ENCODE measurements at regions not wholly inside any gene's neighbourhood (a gene's known extent, or its start where the extent isn't known, plus 50 kb on each side); places are given as distances from the start of the nearest gene placed in this dataset.

DNA sequence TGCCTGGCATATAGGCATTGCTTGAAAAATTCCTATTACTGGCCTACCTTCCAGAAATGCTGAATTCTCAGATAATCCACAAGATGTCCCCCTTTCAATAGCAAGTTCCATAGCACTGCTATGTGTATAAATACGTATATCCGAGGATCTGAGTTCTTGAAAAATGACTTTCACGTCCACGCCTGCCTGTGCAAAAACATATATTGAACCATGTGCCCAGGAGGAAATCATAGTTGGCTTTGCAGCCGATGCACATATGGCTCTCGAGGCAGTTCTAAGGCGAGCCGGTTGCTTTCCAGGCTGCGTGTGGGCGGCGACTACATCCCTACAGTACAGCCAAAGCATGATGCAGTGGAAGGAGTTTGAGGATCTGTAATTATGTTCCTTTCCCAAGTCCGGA, 55.4 kb upstream of the ESX1 start:
- no TSS peak for BruUV-seq (replicated peaks)

More for the DNA sequence above, 55.4 kb upstream of the ESX1 start:
- H3K56ac ChIP-seq (ENCODE audit: extremely low read depth, insufficient read depth, low read length): no peak overlapping the region
- ATAC-seq (ENCODE audit: low read depth) (peak; percentile 82), DNase-seq (peak; percentile 47)
- CTCF ChIA-PET: interaction anchor here (1.1 kb wide), 1 partner anchor 34 kb away, joined by 3 read pairs; no protein-coding TSS in a partner anchor
- H3K9ac ChIP-seq (ENCODE audit: low read depth, low read length): no peak overlapping the region
- H3K4me2 ChIP-seq (ENCODE audit: low read depth, low read length): peak overlapping the region; percentile 92
- no peak overlapping the region for H4K5ac ChIP-seq (ENCODE audit: low read depth, low read length)
- H3K18ac ChIP-seq (ENCODE audit: low read depth, low read length): no peak overlapping the region
- H2BK5ac ChIP-seq (ENCODE audit: low read depth, low read length, poor library complexity, severe bottlenecking): no peak overlapping the region
- no peaks in the 10 kb centered on the region for H3K9me1 ChIP-seq (ENCODE audit: insufficient read depth, low read length)
- no peaks in the 10 kb centered on the region for H3K9me3 ChIP-seq (ENCODE audit: control insufficient read depth, insufficient read depth, low read length)
- POLR2A ChIA-PET (ENCODE audit: unreplicated experiment): no interaction called here
- H2BK120ac ChIP-seq (ENCODE audit: low read depth, low read length): peak overlapping the region; percentile 59
- no peak overlapping the region for H2AK5ac ChIP-seq (ENCODE audit: low read depth, low read length)
- H4K20me1 ChIP-seq (ENCODE audit: insufficient read depth, low read length): no peaks in the 10 kb centered on the region
- H2BK20ac ChIP-seq (ENCODE audit: low read depth, low read length): 0 out of 2 replicates have a peak overlapping the region, but pooled peaks have one; percentile 52
- dilution Hi-C loops (cut with HindIII; ENCODE audit: low sequenced_read_pairs, unreplicated experiment) (no loop called here), in situ Hi-C loops (cut with MboI; ENCODE audit: low sequenced_read_pairs) (no loop called here), intact Hi-C loops (cut with micrococcal nuclease) (loop anchor here (1.0 kb wide), 1 partner anchor 33 kb away; no protein-coding TSS in a partner anchor)
- 0 out of 2 replicates have a peak overlapping the region, but pooled peaks have one; percentile 3 for H3K4ac ChIP-seq (ENCODE audit: low read depth, low read length)
- H3K4me3 ChIP-seq (ENCODE audit: insufficient read depth, low read depth, low read length): peak overlapping the region; percentile 35
- no peak overlapping the region for H2BK15ac ChIP-seq (ENCODE audit: low read depth, low read length)
- peak overlapping the region; percentile 3 for H2AK9ac ChIP-seq (replicated peaks; ENCODE audit: low read depth, low read length, poor library complexity)
- H3K79me1 ChIP-seq (ENCODE audit: low read depth in 1 of 2, low read length in 2 of 2): no peaks in the 10 kb centered on the region
- H3K14ac ChIP-seq (replicated peaks; ENCODE audit: low read depth, low read length): 0 out of 2 replicates have a peak overlapping the region, but pooled peaks have one; percentile 27
- H3K23ac ChIP-seq (ENCODE audit: low read depth, low read length): no peak overlapping the region
- H3K27ac ChIP-seq (ENCODE audit: insufficient read depth, low read length): no peak overlapping the region
- TF ChIP-seq MAZ (IDR thresholded peaks at IDR 0.05; ENCODE audit: borderline replicate concordance, low read depth, low read length): no peak
- no peak for TF ChIP-seq POLR2A (IDR thresholded peaks at IDR 0.05; ENCODE audit: low read depth, low read length)
- TF ChIP-seq FOS (IDR thresholded peaks at IDR 0.05; ENCODE audit: low read depth, low read length): no peak
- TF ChIP-seq SMC3 (IDR thresholded peaks at IDR 0.05; ENCODE audit: low read depth, low read length): peak; percentile 43
- TF ChIP-seq BHLHE40 (IDR thresholded peaks at IDR 0.05; ENCODE audit: low read depth, low read length): no peak
- no peak for TF ChIP-seq MXI1 (IDR thresholded peaks at IDR 0.05; ENCODE audit: borderline replicate concordance, low read depth, low read length)
- TF ChIP-seq NFE2L2 (IDR thresholded peaks at IDR 0.05; ENCODE audit: low read depth, low read length): no peak
- no peak for TF ChIP-seq RFX5 (IDR thresholded peaks at IDR 0.05; ENCODE audit: low read depth, low read length)
- TF ChIP-seq, protein P1, sequence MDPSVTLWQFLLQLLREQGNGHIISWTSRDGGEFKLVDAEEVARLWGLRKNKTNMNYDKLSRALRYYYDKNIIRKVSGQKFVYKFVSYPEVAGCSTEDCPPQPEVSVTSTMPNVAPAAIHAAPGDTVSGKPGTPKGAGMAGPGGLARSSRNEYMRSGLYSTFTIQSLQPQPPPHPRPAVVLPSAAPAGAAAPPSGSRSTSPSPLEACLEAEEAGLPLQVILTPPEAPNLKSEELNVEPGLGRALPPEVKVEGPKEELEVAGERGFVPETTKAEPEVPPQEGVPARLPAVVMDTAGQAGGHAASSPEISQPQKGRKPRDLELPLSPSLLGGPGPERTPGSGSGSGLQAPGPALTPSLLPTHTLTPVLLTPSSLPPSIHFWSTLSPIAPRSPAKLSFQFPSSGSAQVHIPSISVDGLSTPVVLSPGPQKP (IDR thresholded peaks at IDR 0.05; ENCODE audit: borderline replicate concordance, low read depth, low read length): no peak
- no peak for TF ChIP-seq CEBPB (IDR thresholded peaks at IDR 0.05; ENCODE audit: low read depth, low read length)
- TF ChIP-seq, protein P2, sequence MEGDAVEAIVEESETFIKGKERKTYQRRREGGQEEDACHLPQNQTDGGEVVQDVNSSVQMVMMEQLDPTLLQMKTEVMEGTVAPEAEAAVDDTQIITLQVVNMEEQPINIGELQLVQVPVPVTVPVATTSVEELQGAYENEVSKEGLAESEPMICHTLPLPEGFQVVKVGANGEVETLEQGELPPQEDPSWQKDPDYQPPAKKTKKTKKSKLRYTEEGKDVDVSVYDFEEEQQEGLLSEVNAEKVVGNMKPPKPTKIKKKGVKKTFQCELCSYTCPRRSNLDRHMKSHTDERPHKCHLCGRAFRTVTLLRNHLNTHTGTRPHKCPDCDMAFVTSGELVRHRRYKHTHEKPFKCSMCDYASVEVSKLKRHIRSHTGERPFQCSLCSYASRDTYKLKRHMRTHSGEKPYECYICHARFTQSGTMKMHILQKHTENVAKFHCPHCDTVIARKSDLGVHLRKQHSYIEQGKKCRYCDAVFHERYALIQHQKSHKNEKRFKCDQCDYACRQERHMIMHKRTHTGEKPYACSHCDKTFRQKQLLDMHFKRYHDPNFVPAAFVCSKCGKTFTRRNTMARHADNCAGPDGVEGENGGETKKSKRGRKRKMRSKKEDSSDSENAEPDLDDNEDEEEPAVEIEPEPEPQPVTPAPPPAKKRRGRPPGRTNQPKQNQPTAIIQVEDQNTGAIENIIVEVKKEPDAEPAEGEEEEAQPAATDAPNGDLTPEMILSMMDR (conservative IDR thresholded peaks at IDR 0.05; ENCODE audit: low read depth, low read length): peak; percentile 61
- TF ChIP-seq, protein P3, sequence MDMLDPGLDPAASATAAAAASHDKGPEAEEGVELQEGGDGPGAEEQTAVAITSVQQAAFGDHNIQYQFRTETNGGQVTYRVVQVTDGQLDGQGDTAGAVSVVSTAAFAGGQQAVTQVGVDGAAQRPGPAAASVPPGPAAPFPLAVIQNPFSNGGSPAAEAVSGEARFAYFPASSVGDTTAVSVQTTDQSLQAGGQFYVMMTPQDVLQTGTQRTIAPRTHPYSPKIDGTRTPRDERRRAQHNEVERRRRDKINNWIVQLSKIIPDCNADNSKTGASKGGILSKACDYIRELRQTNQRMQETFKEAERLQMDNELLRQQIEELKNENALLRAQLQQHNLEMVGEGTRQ (IDR thresholded peaks at IDR 0.05; ENCODE audit: low read depth, low read length): no peak
- TF ChIP-seq RAD21 (IDR thresholded peaks at IDR 0.05; ENCODE audit: low read length): peak; percentile 74
- TF ChIP-seq CHD1 (IDR thresholded peaks at IDR 0.05; ENCODE audit: low read depth, low read length): no peak
- TF ChIP-seq RCOR1 (IDR thresholded peaks at IDR 0.05; ENCODE audit: insufficient replicate concordance, low read length): no peak
- no peaks in the 10 kb centered on the region for H3K4me1 ChIP-seq (ENCODE audit: control insufficient read depth, insufficient read depth, low read length)
- peak overlapping the region; percentile 58 for H2AFZ ChIP-seq (replicated peaks; ENCODE audit: low read length, poor library complexity)
- no peak overlapping the region for H4K91ac ChIP-seq (ENCODE audit: insufficient read depth, low read depth, low read length)
- peak overlapping the region in 1 of 2 experiments; percentile 3; a peak in 1 of 4 replicates for H4K8ac ChIP-seq (ENCODE audit: low read depth in 2 of 2, low read length in 2 of 2)
- peaks cover 2% of the 10 kb centered on the region; the same call in 1 of the 2 replicates for H3K27me3 ChIP-seq (ENCODE audit: control insufficient read depth, insufficient read depth, low read length)
- no peaks in the 10 kb centered on the region for H3K36me3 ChIP-seq (ENCODE audit: control insufficient read depth, insufficient read depth, low read length)
- 47% methylated on average over 3 of the region's 12 CpGs; no CpG with 5 or more reads in 1 of the 2 experiments for WGBS, 2 experiments (ENCODE audit: extremely low coverage in 2 of 2, insufficient read length in 1 of 2)

Measured in IMR-90 (cell line).